ENCODE measurements at regions not wholly inside any gene's neighbourhood (a gene's known extent, or its start where the extent isn't known, plus 50 kb on each side); places are given as distances from the start of the nearest gene placed in this dataset.

DNA sequence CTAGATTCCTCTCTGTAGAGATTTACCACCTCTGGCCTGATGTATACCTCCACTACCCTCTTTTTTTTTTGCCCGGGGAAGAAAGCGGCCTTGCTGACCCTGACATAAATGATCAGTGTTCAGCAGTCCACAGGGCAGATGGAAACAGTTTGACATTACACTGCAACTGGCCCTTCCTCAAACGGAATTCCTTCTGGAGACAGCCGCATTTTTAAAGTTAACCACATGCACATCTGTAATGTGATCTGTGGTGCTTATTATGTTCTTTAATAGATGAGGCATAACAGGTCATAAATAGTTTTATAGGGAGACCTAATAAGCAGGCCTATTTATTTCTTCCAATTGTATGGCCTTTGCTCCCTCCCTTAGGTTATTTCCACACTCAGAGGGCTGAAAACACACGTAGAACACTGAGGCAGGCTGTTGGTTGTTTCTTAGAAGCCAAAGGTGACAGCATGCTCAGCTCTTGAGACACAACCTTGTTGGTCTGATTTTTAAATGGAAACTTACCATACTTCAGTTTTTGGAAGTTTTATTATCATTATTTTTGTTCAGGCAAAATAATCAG, 84.0 kb upstream of the APC start:
- H3K9me3 ChIP-seq: no peaks in the 10 kb centered on the region
- peak overlapping the region in 1 of 2 donors; percentile 18 for H3K27ac ChIP-seq
- TF ChIP-seq POLR2A (IDR thresholded peaks at IDR 0.05): no peak
- TF ChIP-seq, protein P1, sequence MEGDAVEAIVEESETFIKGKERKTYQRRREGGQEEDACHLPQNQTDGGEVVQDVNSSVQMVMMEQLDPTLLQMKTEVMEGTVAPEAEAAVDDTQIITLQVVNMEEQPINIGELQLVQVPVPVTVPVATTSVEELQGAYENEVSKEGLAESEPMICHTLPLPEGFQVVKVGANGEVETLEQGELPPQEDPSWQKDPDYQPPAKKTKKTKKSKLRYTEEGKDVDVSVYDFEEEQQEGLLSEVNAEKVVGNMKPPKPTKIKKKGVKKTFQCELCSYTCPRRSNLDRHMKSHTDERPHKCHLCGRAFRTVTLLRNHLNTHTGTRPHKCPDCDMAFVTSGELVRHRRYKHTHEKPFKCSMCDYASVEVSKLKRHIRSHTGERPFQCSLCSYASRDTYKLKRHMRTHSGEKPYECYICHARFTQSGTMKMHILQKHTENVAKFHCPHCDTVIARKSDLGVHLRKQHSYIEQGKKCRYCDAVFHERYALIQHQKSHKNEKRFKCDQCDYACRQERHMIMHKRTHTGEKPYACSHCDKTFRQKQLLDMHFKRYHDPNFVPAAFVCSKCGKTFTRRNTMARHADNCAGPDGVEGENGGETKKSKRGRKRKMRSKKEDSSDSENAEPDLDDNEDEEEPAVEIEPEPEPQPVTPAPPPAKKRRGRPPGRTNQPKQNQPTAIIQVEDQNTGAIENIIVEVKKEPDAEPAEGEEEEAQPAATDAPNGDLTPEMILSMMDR (IDR thresholded peaks at IDR 0.05): no peak
- H3K4me3 ChIP-seq: no peak overlapping the region
- no peaks in the 10 kb centered on the region for H3K27me3 ChIP-seq
- no peaks in the 10 kb centered on the region for H3K36me3 ChIP-seq (ENCODE audit: low read depth, missing control alignments)
- intact Hi-C loops (cut with DNase I; ENCODE audit: low total_unique reads): no loop called here
- no peak for DNase-seq
- H3K4me1 ChIP-seq: no peaks in the 10 kb centered on the region
- WGBS, 2 donors: 55 to 64% methylated on average over 5 of the region's 5 CpGs

DNA sequence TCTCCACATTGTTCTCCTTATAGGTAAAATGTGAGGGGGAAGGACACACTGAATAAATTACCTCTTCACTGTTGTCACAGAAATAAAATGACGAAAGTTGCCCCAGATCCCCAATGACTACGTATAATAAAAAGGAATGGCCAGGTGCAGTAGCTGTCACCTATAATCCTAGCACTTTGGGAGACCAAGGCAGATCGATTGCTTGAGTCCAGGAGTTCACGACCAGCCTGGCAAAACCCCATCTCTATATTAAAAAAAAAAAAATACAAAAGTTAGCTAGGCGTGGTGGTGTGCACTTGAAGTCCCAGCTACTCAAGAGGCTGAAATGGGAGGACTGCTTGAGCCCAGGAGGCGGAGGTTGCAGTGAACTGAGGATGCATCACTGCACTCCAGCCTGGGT, 82.2 kb upstream of the APC start:
- Histone ChIP-seq H3K9me3 (no peaks in the 10 kb centered on the region), H3K27me3 (no peaks in the 10 kb centered on the region), H3K4me3 (no peak overlapping the region), H3K27ac (no peak overlapping the region), H3K36me3 (ENCODE audit: low read depth, missing control alignments) (no peaks in the 10 kb centered on the region), H3K4me1 (no peaks in the 10 kb centered on the region)
- no peak for TF ChIP-seq POLR2A (IDR thresholded peaks at IDR 0.05)
- TF ChIP-seq, protein P1 (IDR thresholded peaks at IDR 0.05): no peak
- intact Hi-C loops (cut with DNase I; ENCODE audit: low total_unique reads): no loop called here
- WGBS, 2 donors: 87 to 90% methylated on average over 6 of the region's 6 CpGs
- no peak for DNase-seq

GRCh38 chr5:112656451-112656850, 81.2 kb upstream of the APC start:
- no peak for DNase-seq
- H3K27me3 ChIP-seq: no peaks in the 10 kb centered on the region
- 84 to 92% methylated on average over 2 of the region's 2 CpGs for WGBS, 2 donors
- no peaks in the 10 kb centered on the region for H3K9me3 ChIP-seq
- H3K4me1 ChIP-seq: no peaks in the 10 kb centered on the region
- no peak overlapping the region for H3K27ac ChIP-seq
- H3K4me3 ChIP-seq: no peak overlapping the region
- no peaks in the 10 kb centered on the region for H3K36me3 ChIP-seq (ENCODE audit: low read depth, missing control alignments)
- intact Hi-C loops (cut with DNase I; ENCODE audit: low total_unique reads): no loop called here
- TF ChIP-seq, protein P1 (IDR thresholded peaks at IDR 0.05): no peak
- no peak for TF ChIP-seq POLR2A (IDR thresholded peaks at IDR 0.05)

- intact Hi-C loops (cut with DNase I; ENCODE audit: low total_unique reads): no loop called here
- H3K9me3 ChIP-seq: no peaks in the 10 kb centered on the region
- no peaks in the 10 kb centered on the region for H3K4me1 ChIP-seq
- no peaks in the 10 kb centered on the region for H3K27me3 ChIP-seq
- 77 to 97% methylated on average over 3 of the region's 3 CpGs for WGBS, 2 donors
- DNase-seq: no peak
- H3K36me3 ChIP-seq (ENCODE audit: low read depth, missing control alignments): no peaks in the 10 kb centered on the region
- TF ChIP-seq POLR2A (IDR thresholded peaks at IDR 0.05): no peak
- TF ChIP-seq, protein P1 (IDR thresholded peaks at IDR 0.05): no peak
- no peak overlapping the region for H3K27ac ChIP-seq
- H3K4me3 ChIP-seq: no peak overlapping the region
These were observed 79.9 kb upstream of the APC start for GRCh38 chr5:112657804-112658203.

GRCh38 chr5:112660359-112660758, 77.3 kb upstream of the APC start:
- intact Hi-C loops (cut with DNase I; ENCODE audit: low total_unique reads): no loop called here

More at GRCh38 chr5:112660359-112660758, 77.3 kb upstream of the APC start:
- no peaks in the 10 kb centered on the region for H3K27me3 ChIP-seq
- no peaks in the 10 kb centered on the region for H3K9me3 ChIP-seq
- no peaks in the 10 kb centered on the region for H3K4me1 ChIP-seq
- no peak overlapping the region for H3K4me3 ChIP-seq
- TF ChIP-seq, protein P1 (IDR thresholded peaks at IDR 0.05): no peak
- no peak for TF ChIP-seq POLR2A (IDR thresholded peaks at IDR 0.05)
- no peak for DNase-seq
- WGBS, 2 donors: 100% methylated on average over 1 of the region's 1 CpG
- no peaks in the 10 kb centered on the region for H3K36me3 ChIP-seq (ENCODE audit: low read depth, missing control alignments)
- H3K27ac ChIP-seq: no peak overlapping the region
